HG03432 (cell line): ENCODE measurements at regions not wholly inside any gene's neighbourhood (a gene's known extent, or its start where the extent isn't known, plus 50 kb on each side); places are given as distances from the start of the nearest gene placed in this dataset.
"Not testable (repeated sequence)": the region's sequence is repeated elsewhere in the genome, so short reads cannot be mapped to it uniquely, and the experiment has no call there.

Experiments used
- ATAC-seq: cut with Tn5 transposase; IDR thresholded peaks from one replicate; pipeline ENCODE4 v1.9.1; 2021; ENCODE audit warnings: mild to moderate bottlenecking, moderate library complexity; ENCODE audit not compliant: unreplicated experiment

- no peak for ATAC-seq
Observed at GRCh38 chr1:228938537-228938901, 203.2 kb downstream of the RHOU start.

DNA sequence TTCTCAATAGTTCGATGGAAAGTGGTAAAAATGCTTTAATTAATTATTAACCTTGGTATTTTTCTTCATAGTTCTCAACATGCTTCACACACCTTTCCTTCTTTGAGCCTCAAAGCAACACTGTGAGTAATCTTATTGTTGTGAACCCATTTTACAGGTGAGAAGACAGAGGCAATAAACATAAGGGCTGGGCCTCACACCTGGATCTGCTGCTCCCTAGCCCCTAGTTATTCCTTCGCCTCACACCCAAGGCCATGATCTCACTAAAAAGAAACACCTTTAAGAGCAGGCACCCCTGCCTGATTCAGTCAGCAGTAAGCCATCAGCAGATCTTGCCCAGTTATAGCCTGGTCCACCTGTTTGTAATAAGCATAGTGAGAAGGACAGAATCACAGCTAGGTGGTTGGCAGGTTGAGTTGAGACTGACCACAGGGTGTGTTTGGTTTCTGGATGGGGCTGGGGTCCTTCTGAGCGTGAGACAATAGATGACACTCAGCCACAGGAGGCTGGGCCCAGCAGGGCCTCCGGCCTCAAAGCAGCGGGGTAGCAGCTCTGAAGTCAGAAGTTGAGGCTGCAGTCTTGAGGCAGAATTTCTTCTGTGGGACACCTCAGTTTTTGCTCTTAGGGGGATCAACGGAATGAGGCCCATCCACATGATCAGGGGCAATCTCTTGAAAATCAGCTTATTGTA is 203.9 kb downstream of the RHOU start:
- ATAC-seq = no peak

DNA sequence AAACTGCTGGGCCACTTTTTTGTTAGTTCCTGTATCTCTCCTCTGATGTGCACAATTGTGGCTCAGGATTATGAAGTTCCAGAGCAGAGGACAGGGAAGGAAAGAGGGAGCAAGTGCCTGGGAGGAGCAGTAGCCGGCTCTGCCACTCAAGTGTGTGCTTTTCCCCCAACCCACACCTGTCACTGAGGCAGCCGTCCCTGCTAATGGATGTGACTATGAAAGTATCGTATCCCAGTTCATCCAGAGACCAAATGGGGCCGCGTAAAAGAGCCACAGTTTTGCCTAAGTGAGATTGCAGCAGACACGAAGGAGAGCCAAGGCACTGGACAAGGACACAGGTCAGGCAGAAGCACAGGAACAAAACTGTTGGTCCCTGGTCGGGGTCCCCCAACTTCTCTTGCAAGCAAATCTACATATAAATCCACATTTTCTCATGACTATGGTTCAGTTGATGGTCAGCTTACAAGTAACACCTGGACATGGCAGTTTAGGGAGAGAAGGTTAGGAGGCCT is 204.7 kb downstream of the RHOU start:
- no peak for ATAC-seq

DNA sequence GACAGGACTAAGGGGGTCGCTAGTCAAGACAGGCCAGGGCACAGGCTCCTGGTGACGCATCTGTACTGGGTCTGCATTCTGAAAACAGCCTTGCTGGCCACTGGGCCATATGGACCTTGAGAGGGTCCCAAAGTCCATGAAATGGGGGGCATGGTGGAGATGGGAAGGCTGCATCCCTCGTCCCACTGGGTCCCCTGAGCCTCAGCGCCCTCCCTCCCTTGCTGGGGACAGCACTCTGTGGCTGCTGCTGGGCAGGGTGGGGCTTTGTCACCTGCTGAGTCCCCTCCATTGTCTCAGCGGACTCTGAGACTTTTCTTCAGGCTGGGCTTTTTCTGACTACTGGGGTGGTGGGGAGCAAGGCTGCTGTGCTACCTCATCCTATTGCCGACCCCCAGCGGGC is 205.2 kb downstream of the RHOU start:
- ATAC-seq = no peak

DNA sequence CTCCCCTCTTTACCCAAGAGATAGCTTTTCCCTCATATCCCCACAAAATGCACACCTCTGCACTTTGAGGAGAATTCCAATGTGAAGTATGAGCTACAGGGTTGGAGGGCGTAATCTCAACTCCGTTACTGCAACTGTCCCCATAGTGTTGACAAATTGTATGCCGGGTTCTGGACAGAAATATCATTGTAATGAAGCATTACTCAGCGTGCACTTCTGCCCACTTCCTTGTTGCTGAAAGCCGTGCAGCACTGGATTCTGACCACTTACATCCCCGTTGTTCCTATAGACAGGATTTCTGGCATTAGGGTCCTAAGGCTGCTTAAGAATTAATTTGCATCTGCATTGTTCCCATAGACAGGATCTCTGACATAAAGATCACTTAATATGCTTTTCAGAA is 205.6 kb downstream of the RHOU start:
- ATAC-seq = no peak

DNA sequence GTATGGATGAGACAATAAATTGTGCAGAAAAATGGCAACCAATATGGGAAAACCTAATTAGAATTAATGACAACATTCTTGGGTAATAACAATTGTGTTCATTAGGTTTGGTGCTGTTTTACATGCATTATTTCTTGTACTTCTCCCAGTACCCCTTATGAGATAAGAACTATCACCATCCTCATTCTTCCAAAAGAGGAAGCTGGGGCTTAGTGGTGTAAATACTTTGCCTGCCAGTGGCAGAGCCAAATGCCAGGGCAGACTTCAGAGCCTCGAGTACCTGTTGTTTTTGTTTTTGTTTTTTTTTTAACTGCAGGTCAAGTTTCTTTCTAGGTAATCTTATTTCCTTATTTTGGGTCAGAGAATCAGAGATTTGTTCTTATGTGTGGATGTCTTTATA is 206.4 kb downstream of the RHOU start:
- no peak for ATAC-seq

- no peak for ATAC-seq
Observed at GRCh38 chr1:228943436-228943835, 208.2 kb downstream of the RHOU start.

- ATAC-seq = no peak
Observed at GRCh38 chr1:228944296-228944695, 209.0 kb downstream of the RHOU start.

DNA sequence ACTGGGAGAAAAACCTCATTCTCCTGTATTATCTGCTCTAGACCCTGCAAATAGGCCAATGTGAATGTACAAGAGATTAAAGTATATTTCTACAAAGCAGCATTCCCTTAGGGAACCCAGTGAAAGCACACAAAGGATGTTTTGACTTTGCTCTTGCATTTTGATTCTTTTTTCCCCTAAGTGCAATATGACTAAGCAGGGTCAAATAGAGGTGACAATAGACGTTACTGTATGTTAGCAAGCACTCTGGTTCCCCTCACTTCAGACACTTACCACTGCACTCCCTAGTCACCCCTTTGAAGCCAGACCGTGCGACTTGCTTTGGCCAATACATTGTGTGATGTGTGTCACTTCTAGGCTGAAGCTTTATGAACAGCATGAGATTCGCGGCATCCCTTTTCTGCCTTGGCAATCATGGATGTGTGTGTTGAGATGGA is 209.7 kb downstream of the RHOU start:
- no peak for ATAC-seq

DNA sequence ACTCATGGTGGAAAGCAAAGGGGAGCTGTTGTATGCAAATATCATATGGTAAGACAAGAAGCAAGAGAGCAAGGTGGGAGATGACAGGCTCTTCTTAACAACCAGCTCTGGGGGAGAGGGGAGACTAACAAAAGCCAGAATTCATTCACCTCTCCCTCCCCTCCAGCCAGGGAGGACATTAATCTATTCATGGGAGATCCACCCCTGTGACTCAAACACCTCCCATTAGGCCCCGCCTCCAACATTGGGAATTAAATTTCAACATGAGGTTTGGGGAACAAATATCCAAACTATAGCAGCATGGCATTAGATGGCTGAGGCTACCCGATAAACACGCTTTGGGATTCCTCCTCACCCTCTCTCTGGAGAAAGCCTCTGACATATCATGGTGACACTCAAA is 210.6 kb downstream of the RHOU start:
- ATAC-seq = no peak

GRCh38 chr1:228949617-228950016 is 214.3 kb downstream of the RHOU start:
- ATAC-seq = not testable (repeated sequence)

DNA sequence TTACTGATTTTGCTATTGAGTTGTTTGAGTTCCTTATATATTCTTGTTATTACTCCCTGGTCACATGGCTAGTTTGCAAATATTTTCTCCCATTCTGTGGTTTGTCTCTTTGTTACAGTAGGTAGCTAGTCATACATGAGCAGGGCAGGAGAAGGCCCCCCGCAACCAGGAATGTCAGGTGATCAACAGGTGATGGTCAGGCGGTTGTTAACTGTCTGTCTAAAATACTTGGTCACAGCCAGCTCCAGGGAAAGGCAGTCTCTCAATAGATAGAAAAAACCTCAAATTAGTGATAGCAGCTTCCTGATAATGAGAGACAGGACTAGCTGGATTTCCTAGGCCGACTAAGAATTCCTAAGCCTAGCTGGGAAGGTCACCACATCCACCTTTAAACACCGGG is 217.9 kb downstream of the RHOU start:
- ATAC-seq = no peak

- not testable (repeated sequence) for ATAC-seq
Observed at GRCh38 chr1:228953808-228954207, 218.5 kb downstream of the RHOU start.

DNA sequence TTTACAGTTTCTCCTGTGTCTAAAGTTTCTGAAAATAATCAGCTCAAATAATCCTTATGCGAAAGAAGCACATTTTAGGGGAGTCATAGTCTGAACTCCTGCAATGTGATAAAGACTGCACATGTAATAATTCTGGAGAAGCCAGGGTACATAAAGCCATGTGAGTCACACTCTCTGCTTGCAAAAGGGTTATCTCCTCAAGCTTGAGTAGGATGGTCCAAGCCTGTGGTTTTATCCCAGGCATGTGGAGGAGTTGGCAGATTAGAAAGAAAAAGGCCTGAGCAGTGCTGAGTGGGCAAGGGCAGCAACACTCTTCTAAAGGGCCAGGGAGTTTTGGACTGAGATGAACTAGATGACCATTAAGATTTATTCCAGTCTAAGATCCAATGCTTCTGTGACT is 220.4 kb downstream of the RHOU start:
- no peak for ATAC-seq

- no peak for ATAC-seq
Observed at GRCh38 chr1:228956864-228957263, 221.6 kb downstream of the RHOU start.

GRCh38 chr1:228957535-228957934 is 222.3 kb downstream of the RHOU start:
- no peak for ATAC-seq

DNA sequence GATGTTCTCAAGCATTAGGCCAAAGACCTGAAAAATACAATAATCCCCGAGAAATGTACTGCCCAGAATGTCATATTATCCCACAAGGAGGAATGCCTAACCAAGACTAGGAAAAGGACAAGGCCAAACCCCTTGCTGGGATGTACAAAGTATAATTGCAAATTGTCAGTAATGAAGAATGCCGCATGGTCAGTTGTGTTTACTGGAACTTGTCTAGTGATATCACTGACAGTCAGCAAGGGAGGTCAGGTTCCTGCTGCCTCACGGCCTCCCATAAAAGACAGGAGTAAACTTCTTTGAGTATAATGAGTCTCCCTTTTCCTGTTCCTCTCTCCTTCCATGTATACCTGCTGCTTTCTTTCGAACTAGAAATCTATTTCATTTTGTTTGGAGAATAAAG is 222.8 kb downstream of the RHOU start:
- no peak for ATAC-seq

DNA sequence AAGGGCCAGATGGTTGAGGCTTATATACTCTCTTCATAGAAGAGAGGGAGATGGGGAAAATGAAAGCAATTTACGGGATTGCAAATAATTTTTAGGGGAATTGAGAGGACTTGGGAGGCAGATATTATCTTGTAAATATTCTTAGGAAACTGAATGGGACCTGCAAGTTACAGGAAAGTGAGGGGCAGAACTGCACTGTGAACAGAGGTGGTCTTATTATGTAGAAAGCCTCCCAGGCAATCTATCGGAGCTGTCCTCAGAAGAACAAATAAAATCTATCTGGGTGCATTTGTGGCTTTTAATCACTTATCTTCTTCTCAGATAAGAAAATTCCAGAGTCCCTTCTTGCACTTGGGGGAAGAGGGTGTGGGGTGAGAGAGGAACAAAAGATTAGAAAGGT is 223.5 kb downstream of the RHOU start:
- ATAC-seq = no peak

DNA sequence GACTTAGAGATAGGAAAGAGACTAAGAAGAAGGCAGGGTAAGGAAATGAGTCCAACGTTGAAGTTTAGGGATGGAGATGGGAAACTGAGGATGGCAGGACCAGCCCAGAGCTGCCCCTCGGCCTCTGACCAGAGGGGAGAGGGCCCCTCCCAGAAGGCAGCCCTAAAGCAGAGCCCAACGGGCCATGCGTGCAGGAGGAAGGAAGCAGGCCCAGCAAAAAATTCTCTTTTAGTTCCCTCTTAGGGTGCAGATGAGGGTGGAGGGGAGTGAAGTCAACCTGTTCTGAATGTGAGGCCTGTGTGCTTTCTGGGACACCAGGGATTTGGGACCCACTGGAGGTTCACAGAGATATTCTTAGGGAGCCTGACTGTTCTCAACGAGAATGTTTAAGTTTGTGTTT is 225.4 kb downstream of the RHOU start:
- no peak for ATAC-seq

DNA sequence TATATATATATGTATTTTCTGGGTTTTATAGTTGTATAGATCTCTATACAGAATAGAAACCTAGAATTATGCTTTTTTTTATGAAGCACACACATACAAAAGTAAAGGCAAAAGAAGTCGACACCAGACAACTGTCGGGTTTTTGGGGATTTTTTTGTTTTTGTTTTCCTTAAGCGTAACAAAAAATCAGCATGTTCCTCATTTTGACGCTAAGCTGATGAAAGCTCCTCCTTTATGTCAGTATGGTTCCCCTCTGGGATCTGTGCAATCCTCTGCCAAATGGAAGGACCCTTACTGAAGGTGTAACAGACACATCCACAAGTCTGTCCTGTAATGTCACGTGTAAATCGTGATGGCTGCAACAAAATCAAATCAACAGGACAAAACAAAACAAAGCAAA is 226.2 kb downstream of the RHOU start:
- no peak for ATAC-seq

DNA sequence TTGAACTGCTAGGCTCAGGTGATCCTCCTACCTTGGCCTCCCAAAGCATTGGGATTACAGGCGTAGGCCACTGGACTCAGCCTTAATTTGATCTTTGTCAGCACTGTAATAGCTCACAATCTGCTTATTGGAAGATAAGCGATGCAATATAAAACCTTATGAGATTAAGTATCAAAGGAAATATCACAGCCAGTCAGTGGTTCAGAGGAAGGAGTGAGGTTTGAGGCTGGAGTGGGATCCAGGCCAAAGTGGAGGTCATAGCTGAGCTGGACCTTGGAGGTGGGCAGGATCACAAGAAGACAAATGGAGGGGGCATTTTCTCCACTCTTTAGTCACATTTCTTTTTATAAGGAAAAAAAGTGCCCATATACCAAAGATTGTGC is 228.5 kb downstream of the RHOU start:
- no peak for ATAC-seq

- ATAC-seq = no peak
Observed at GRCh38 chr1:228964178-228965089, 229.2 kb downstream of the RHOU start.
